ENCODE measurements at regions not wholly inside any gene's neighbourhood (a gene's known extent, or its start where the extent isn't known, plus 50 kb on each side); places are given as distances from the start of the nearest gene placed in this dataset.
"Not testable (repeated sequence)": the region's sequence is repeated elsewhere in the genome, so short reads cannot be mapped to it uniquely, and the experiment has no call there.

DNA sequence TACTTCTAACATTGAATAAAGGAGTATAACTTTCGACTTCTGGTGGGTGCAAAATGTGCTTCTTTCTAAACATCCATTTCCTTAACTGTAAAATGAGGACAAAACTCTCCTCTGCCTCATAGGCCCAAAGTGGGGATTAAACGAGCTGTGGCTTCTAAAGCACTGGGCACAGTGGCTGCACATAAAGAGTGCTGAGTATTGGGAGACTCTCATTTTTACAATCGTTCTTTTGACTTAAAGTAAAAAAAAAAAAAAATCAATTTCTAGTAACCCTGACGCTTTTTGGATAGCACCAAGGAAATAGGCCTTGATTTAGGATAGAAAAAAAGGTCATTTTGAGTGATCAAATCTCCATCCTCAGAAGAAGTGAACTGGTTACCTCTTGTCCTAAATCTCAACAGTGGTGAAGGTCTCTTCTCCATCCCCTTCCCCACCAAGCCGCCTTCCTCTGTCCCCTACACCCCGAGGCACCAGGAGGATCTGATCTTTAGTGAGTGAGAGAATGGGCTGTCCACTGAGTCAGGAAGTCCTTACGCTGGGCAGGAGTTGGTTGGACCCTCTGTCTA, 161.6 kb downstream of the DDX1 start:
- DNase-seq (ENCODE audit: low read depth) = no peak

DNA sequence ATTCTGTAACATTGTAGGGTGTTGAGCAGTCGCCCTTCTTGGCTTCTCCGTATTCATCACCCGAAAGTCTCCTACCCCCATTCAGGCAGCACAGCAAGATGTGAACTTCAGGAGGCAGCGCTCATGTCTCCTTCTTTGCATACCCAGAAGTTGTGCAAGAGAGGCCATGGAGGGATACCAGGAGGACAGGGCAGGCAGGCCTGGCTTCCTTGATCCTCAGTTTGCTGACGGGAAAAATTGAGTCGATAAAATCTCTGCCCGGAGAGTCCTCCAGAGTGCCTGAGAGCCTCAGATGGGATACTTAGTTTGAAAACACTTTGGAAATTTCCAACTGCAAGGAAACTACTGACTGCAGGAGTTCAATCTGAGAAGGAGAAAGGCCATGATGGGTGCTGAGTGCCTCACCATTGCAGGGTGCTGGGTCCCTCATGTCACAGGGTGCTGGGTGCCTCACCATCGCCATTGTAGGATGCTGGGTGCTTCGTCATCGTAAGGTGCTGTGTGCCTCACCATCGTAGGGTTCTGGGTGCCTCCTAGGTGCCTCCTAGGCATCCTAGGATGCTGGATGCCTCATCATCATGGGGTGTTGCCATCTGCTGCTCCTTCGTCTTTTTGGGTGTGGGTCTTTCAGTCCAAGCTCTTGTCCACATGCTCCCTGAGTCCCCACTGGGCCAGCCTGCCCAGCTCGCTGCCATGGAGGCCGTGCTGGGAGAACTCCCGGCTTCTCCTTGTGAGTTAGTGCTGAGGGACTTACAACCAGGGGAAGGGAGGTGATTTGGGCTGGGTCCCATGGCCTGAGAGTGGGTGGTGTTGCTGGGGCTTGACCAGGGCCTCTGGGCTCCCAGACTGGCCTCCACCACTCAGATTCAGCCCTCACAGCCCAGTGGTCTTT, 162.4 kb downstream of the DDX1 start:
- no peak for DNase-seq (ENCODE audit: low read depth)

DNA sequence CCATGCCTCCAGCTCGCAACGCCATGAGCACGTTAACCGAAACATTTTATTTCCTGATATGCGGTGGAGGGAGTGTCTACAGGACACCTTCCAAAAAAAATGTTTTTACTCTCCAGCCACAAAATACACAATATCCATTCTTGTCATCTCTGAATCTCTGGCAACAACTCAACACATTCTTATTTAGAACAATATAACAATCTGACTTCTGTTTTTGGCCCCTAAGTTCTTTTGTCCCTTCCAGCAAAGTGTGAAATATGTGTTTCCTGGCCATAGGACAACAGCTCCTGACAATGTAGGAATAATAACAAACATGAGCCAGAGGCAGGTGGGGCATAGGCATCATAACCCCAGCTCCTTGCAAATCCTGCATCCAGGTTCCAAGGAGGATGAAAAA, 163.0 kb downstream of the DDX1 start:
- DNase-seq (ENCODE audit: low read depth) = no peak

DNA sequence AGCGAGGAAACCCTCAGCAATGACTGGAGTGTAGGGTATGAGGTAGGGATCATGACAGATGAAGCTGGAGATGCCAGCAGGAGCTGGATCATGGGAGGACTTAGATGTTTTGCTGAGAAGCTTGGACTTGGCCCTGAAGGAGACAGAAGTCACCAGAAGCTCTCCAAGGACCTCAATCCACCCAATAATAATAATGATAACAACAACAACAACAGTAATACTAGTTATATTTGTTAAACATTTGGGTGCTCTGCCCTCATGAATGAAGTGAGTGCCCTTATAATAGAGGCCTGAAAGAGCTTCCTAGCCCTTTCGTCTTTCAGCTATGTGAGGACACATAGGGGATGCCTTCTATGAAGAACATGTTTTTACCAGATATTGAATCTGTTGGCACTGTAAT, 163.9 kb downstream of the DDX1 start:
- no peak for DNase-seq (ENCODE audit: low read depth)

DNA sequence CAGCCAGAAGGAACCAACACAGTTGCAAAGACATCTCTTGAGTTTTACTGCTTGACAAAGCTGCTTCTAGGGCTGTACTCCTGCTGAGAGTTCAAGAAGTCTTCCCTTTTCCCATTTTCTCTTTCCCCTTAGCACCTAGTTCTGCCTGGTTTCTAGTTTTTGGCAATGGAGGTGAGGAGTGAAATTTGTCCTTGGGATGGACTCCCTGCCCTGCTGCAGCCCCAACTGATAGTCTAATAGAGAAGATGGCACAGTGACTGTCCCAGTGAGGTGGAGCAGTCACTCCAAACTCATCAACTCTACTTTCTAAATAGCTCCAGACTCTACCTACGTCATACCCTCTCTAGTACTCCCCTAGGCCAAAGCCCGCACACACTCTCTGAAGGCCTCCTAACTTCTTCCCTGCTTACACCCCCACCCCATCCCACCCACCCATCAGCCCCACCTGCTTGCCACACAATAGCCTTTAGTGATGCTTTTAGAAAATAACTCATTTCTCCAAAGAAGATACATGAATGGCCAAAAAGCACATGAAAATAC, 164.4 kb downstream of the DDX1 start:
- DNase-seq (ENCODE audit: low read depth) = no peak

DNA sequence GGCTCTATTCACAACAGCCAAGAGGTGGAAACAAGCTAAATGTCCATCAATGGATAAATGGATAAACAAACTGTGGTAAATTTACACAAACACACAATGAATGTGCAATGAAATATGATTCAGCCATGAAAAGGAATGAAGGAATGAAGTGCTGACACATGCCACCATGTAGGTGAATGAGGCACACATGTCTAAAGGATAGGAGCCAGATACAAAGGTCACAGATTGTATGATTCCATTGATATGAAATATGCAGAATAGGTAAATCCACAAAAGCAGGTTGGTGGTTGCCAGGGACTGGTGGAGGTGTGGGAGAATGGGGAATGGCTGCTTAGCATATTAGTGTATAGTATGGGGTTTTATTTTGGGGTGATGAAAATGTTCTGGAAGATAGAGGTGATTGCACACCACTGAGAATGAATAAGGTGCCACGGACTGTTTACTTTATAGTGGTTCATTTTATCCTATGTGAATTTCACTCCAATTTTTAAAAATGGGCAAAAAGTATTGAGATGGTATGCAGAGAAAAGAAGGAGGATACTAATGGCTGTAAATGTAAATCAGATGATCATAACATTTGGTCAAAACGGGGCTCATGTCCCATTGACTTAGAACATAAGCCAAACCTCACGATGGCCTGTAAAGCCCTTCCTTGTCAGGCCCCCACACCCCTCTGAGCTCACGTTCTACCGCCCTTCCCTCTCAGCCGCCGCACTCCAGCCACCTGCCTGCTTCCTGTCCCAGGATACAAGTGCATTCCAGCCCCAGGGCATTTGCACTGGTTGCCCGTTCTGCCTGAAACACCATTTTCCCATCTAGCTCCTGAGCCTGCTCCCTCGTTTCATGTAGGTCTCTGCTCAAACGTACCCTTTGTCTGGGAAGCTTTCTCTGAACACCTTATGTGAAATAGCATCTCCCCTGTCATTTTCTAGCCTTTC, 165.5 kb downstream of the DDX1 start:
- DNase-seq (ENCODE audit: low read depth) = no peak

DNA sequence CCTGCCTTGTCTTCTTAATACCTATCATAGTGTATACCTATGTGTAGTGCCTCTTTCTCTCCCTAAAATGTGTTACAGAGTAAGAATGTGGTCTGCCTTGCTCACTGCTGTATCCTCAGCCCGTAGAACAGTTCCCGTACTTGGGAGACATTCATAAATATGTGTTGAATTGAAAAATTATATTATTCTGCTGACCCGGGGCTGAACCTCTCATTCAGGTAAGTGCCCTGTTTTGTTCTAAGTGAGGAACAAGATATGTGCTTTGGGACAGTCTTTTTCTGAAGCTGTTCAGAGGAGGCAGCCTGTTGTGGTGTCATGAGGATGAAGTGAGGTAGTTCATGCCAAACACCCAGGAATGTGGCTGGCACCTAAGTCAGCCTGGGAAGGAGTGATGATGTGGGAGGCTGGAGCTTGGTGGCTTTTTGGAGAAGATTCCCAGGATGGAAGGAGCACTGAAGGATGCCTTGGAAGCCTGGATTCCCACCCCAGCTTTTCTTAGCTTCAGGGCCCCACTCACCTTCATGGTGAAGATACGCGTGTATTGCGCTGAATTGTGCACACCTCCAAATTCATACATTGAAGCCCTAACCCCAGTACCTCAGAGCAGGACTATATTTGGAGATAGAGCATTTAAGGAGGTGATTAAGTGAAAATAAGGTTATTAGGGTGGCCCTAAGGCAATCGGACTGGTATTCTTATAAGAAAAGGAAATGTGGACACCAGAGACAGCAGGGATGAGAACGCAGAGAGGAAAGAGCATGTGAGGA, 166.3 kb downstream of the DDX1 start:
- DNase-seq (ENCODE audit: low read depth) = no peak

DNA sequence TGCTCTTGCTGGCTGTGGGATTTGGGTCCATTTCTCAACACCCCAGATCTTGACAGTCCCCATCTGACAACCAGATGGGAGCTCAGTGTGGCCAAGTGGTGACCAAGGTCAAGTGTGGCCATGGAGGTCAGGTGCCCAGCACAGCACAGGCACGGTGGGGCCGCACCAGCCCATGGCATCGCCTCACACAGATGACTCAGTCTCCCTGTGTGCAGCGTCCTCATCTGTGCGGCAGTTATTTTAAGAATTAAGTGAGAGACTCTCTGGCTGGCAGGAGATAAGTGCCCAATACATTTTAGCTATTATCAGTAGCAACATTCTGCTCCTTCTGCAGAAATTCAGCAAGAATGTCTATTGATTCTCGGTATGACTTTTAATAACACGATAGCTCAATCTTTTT, 167.2 kb downstream of the DDX1 start:
- no peak for DNase-seq (ENCODE audit: low read depth)

DNA sequence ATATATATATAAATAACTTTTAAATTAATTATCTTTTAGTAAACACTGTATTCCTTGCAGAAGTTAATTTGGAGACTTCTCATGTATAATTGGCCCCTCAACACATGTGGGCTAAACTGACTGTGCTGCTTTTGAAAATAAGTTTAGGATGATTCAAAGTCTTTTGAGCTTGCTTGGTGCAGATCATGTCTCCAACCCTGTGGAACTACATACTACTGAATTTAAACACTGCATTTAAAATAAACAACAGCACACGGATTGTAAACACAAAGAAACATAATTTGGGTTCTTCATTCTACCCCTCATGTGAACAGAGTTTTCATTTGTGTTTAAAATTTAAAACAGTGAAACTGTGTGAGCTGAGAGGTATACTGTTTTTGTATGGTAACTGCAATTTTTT, 167.7 kb downstream of the DDX1 start:
- no peak for DNase-seq (ENCODE audit: low read depth)

DNA sequence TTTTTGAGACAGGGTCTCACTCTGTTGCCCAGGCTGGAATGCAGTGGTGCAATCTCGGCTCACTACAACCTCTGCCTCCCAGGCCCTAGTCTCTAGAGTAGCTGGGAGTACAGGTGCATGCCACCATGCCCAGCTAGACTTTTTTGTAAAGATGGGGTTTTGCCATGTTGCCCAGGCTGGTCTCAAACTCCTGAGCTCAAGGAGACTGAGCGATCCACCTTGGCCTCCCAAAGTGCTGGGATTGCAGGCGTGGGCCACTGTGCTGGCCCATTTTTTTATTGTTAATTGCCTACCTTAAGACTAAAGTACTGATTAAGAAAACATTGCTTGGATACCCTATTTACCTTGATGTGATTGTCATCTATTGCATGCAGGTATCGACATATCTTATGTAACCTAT, 168.1 kb downstream of the DDX1 start:
- not testable (repeated sequence) for DNase-seq (ENCODE audit: low read depth)

DNA sequence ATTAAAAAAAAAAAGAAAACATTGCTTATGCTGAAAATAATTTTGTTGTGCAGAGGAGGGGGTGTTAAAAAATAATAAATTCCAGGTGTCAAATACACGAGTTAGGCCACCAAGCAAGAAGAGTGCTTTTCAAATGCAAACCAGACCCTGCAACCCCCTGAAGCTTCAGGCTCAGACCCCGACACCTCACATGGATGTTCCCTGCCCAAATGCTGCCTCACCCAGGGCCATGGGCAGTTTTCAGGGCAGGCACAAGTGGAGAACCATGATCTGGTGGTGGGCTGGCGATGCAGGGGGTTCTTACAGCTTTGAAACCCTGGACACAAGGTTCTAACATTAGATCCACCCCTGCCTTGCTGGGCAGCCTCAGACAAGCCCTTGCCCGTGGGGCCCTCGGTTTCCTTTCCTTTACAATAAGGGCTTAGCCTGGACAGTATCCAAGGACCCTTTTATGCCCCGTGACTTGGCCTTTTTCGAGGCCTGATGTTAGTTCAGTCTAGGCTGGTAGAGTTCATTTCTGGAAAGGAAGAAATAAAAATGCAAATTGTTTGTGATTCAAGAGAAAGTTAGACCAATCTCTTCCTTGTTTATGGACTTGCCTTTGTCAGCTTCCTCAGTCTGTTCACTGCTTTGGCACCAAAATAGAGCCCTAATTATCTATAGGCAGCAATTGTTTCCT, 168.7 kb downstream of the DDX1 start:
- DNase-seq (ENCODE audit: low read depth) = no peak

DNA sequence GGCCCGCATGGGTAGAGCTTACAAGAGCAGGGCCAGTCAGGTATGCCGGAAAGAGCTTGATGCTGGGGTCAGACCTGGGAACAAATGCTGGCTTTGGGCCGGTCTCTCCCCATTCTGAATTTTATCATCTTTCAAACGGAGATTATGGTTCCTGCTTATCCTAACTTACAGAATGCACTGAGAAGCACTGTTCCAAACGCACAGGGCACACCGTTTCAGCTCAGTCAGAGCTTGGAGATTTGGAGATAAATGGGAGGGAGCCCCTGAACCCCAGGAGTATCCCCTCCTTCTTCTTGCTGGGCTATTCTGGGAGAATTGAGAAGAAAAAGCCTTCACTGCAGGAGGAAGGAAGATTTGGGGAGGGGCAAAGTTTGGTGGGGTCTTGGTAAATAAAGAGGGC, 169.4 kb downstream of the DDX1 start:
- DNase-seq (ENCODE audit: low read depth) = no peak

DNA sequence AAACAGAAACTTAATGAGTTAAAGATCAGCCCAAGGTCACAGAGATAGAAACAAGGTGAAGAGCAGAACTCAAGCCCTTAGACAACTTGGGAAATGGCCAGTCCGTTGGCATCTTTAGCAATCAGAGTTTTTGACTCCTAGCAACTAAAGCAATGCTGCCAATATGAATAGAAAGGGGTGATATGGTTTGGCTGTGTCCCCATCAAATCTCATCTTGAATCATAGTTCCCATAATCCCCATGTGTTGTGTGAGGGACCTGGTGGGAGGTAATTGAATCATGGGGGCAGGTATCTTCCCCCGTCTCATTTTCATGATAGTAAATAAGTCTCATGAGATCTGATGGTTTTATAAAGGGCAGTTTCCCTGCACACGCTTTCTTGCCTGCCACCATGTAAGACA, 170.2 kb downstream of the DDX1 start:
- no peak for DNase-seq (ENCODE audit: low read depth)

DNA sequence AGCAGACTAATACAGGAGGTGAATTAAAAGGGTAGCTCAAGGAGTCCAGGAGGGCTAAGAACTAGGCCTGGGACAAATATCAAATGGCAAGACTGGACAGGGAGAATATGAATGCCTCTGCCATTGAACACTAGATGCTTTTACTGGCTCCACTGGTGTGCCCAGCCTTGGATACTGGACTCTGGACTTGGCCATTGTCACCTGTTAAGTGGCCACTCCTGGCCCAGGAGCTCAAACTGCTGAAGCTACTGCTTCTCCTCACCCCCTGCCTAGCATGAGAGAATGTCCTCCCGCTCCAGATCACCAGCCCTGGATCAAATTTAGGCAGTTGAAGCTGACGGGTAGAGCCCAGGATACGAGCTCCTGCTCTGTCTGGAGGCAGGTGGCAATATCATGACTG, 170.8 kb downstream of the DDX1 start:
- DNase-seq (ENCODE audit: low read depth) = no peak

DNA sequence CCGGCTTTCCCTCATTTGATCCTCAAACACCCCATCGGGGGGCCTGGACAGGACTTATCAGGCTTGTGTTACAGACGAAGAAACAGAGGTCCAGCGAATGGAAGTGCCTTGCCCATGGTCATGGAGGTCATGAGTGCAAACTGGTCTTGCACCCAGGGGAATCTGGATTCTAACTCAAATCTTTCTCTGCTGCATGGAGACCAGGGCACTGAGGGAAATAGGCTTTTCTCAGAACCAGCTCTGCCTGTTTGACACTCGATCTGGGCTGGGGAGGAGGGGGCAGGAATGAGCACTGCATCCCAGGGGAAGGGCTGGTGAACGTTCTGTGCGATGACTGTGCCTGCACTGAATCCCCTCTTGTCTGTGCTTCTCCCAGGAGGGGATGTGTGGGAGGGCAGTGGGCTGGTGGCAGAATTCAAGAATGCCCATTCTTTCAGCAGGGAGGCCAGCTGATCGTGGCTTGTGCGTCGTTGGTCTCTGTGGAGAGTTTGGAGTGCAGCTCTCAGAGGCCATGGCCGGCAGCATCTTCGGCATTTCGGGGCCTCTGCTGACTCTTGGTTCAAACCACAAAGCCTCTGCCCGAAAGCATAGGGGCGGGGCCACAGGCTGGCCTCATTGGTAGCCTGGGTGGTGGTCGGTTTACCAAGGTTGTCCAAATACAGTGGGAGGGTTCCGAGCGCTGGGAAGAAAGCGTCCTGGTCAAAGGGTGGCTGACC, 171.6 kb downstream of the DDX1 start:
- no peak for DNase-seq (ENCODE audit: low read depth)

DNA sequence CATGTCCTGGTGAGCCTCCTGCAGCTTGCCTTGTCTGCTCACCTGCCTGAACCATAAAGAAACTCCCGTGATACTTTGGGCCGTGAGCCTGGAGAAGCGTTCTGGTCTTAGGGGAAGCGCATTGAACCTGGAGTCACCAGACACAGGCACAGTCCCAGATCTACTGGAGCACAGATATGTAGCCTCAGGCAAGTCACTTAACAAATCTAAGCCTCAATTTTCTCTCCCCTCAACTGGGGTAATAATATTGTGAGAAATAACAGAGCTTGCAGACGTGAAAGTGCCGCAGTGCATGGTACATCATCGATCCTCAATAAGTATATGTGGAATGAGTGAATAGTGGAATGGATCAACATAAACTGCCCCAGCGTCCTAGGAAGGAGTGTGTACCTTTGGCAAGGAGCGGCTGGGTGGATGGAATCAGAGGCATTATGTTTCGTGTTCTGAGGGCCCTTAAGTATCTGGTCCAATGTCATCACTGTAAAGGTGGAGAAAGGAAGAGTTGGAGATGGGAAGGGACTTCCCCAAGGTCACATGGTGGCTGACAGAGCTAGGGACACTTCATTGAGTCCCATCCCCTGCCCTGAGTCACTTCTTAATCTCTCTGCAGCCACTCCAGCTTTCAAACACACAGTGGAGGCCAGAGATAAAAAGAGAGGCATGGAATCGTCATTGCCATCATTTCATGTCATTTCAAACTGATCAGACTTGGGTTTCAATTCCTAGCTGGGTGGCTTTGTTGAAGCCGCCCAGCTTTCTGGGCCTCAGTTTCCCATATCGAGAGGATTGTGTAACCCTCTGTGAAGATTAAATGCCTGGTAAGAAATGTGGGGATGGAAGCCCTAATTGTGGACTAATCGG, 172.4 kb downstream of the DDX1 start:
- DNase-seq (ENCODE audit: low read depth) = no peak

DNA sequence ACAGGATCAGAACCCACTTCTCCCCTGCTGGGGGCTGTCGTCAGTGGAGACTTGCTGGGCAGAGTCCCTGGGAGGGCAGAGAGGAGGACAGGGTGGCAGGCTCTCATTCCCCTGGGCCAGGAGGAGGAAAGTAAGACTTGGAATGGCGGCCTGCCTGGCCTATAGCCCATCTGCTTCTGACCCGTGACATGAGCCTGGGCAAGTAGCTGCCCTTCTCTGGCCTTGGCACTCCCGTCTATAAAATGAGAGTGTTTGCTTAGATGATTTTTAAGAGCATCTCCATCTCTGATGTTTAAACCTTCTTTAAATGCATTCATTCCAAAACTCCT, 173.0 kb downstream of the DDX1 start:
- DNase-seq (ENCODE audit: low read depth) = no peak

DNA sequence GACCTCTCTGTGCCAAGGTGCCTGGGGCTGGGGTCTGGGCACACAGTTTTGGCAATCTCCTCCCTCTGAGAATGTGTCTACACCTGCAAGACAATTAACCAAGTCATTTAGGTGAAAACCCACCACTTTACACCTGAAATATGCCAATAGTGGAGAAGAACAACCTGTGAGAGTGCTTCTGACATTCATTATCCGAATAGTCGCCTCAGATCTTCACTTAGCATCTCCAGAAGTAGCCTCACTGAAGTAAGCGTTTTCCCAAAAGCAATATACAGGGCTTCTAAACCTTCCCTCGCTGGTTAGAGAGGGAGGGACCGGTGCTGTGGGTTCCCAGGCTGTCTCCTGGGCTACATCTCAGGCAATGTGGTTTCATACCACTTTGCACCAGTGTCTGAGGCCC, 173.5 kb downstream of the DDX1 start:
- no peak for DNase-seq (ENCODE audit: low read depth)

DNA sequence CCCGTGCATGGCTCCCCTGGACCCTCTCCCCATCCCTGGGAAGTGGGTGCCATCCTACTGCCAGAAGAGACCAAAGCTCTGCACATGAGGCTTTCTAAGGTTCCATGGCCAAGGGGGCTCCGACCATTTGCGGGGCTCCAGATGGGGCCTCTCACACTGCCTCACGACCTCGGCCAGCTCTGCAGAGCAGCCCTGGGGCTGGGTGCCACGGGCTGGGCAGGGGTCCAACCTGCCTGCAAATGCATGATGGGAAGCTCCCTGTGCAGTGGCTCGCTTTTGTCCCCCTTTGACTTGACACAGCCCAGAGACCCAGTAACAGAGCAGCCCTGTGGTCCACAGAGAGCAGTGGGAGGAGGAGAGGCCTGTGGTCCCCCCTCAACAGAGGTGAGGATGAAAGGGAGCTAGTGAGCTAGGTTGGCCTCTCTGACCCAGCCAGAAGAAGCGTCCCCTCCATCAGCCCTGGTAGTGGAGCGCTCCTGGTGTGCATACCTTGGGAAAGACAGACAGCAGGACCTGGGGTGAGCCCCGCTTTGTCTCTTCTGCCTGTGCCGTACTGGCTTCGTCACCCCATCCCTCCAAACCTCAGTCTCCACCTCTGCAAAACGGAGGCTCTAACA, 174.1 kb downstream of the DDX1 start:
- DNase-seq (ENCODE audit: low read depth) = no peak

Data from ELR (cell line).